GM12892 (cell line): ENCODE measurements at regions not wholly inside any gene's neighbourhood (a gene's known extent, or its start where the extent isn't known, plus 50 kb on each side); places are given as distances from the start of the nearest gene placed in this dataset.

Experiments
- POLR2AphosphoS5 ChIP-seq: IDR thresholded peaks from 2 replicates; pipeline ENCODE4 v1.6.1; 2011; ENCODE audit warnings: low read depth, low read length, control low read depth
- TAF1 ChIP-seq: IDR thresholded peaks from 2 replicates; pipeline ENCODE4 v1.6.1; 2011; ENCODE audit warnings: low read depth, mild to moderate bottlenecking, control low read depth, low read length, borderline replicate concordance

- TF ChIP-seq TAF1 (no peak), POLR2AphosphoS5 (no peak)
Measured at GRCh38 chr5:60350794-60351193, 349.2 kb downstream of the DEPDC1B start.
